Left ventricle myocardium superior (tissue), 1 donor: ENCODE measurements at regions not wholly inside any gene's neighbourhood (a gene's known extent, or its start where the extent isn't known, plus 50 kb on each side); places are given as distances from the start of the nearest gene placed in this dataset.
"Not testable (repeated sequence)": the region's sequence is repeated elsewhere in the genome, so short reads cannot be mapped to it uniquely, and the experiment has no call there.

Source experiments
- ATAC-seq: fragments of 200-7000 bp; cut with Tn5 transposase; one replicate; pipeline ENCODE4 v1.9.1; 2020; ENCODE audit warnings: mild to moderate bottlenecking, moderate library complexity
- DNase-seq: peaks from one replicate; pipeline ENCODE4 v3.0.0-alpha.2; 2020
- intact Hi-C: fragments of 100-400 bp; cut with micrococcal nuclease; formaldehyde crosslinking; loops from one replicate; pipeline ENCODE4 v1.11.0; 2022
- donor health status: DM: no; HTN: yes; CAD: no; lungs with severe emphysema.

DNA sequence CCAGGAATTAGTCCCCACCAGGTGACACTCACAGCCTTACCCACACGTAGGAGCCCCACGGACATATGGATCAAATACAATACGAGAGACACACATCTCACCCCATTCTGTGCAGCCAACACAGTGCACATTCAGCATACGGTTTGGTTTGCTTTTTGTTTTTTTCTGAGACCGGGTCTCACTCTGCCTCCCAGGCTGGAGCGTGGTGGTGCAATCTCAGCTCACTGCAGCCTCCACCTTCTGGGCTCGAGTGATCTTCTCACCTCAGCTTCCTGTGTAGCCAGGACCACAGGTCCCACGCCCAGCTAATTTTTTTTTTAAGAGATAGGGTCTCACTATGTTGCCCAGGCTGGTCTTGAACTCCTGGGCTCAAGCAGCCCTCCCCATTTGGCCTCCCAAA lies 102.8 kb downstream of the POTEB start:
- intact Hi-C loops, ATAC-seq, DNase-seq: not testable (repeated sequence)

DNA sequence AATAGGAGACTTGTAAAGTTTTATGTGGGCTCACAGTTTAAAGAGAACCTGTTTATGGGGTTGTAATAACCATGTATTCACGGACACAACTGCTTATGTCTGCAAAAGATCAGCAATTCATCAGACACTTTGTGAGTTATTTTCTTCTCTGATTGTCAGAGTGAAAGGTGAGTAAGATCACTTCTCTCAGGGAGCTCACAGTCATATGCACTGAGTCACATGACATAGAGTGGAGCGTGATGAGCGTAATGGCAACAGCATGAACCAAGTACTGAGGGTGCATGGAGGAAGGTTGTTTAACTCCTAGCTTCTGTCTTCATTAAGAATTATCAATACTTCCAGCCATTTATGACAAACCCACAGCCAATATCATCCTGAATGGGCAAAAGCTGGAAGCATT lies 111.0 kb downstream of the POTEB start:
- intact Hi-C loops, ATAC-seq, DNase-seq: not testable (repeated sequence)

DNA sequence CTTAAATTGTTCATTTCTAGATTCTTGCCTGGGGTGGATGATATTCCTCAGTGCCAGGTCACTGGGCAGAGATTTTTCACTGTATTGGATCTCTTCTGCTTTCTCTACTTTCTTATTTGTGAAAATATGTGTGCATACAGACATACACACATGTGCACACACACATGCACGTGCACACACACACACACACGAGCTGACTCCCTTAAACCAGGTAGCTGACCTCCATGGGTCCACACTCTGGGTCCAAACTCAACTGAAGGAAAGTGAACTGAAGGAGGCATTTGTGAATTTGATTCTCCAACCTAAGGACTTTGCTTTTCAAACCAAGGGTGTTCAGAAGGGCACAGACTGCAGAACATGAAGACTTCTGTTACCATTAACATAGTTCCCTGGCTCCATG lies 113.8 kb downstream of the POTEB start:
- DNase-seq, ATAC-seq, intact Hi-C loops: not testable (repeated sequence)

DNA sequence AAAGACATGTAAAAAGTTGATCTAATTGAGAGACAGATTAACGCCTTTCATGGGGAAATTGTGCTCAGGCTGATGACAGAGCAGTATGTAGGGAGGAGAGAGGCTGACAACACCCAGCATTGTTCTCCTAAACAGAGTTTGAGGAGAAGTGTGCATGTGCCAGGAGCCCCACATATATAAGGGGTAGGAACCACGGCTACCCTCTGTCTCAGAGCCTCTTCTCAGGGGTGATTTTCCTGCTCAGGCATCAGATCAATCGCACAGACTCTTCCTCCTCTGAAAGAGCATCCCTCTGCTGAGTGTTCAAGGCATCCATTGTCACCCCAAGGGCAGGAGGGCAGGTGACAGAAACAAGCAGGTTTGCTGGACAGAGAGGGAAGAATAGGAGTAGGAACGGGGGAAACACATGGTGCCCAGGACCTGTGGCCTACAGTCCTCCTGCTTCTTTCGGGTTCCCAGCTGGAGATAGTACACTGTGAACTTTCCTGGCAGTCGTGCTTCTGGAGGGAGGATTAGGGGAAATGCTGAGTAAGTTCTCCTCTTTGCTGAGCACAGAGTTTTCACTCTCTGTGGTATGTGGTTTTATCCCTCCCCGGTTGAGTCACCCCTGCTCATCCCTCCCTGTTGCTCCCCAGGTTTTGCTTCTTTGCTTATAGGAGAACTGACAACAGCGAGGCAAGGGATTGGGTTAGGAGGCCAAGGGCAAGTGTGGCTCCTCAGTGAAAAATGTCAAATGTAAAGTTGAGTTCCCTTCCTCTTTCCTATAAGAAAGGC lies 117.1 kb downstream of the POTEB start:
- DNase-seq, intact Hi-C loops: not testable (repeated sequence)
- peak; percentile 40 for ATAC-seq

DNA sequence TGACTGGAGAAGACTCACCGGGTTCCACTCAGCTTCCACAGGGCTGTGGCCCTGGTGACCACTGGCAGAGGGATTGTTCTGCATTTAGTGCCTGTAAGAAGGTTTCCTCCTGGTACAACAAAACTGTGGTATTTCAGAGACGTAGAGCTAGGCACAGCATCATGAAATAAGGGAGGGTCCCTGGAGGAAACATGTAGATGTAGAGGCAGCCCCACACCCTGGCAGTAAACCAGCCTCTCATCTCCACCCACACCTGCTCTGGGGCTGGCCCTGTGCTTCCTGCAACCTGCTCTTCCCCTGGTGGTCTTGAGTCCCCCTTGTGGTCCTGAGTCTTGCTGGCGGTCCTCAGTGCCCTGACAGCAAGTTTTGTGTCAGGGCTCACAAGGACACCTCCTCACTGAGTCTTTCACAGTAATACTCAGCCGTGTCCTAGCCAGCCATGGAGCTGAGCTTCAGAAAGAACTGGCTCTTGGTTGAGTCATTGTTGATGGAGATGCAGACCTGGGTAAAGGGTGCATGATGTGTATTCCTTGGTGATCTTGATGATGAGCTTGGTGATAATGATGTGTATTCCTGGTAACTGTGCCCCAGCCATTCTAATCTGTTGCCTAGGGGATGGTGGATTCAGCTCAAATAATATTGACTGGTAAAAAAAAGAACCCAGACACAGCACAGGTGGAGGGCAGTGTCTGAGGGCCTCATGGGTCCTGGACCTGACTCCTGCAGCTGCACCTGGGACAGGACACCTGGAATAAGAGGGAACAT lies 118.0 kb downstream of the POTEB start:
- DNase-seq, ATAC-seq, intact Hi-C loops: not testable (repeated sequence)

DNA sequence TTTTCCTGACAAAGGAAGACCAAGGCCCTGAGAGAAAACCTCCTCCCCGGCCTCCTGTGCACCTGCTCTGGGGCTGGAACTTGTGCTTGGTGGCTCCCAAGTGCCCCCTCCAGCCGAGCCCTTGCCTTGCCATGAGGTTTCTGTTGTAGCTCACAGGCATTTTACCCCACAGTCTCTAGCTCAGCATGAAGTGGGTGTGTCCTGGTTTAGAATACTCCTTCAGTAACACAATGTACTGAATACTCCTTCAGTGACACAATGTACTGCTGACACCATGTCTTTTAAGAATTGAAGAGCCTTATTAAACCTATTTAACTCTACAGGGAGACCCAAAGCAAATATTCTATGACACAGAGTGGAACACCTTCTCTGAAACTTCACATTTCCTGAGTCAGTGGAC lies 123.7 kb downstream of the POTEB start:
- DNase-seq, intact Hi-C loops, ATAC-seq: not testable (repeated sequence)

DNA sequence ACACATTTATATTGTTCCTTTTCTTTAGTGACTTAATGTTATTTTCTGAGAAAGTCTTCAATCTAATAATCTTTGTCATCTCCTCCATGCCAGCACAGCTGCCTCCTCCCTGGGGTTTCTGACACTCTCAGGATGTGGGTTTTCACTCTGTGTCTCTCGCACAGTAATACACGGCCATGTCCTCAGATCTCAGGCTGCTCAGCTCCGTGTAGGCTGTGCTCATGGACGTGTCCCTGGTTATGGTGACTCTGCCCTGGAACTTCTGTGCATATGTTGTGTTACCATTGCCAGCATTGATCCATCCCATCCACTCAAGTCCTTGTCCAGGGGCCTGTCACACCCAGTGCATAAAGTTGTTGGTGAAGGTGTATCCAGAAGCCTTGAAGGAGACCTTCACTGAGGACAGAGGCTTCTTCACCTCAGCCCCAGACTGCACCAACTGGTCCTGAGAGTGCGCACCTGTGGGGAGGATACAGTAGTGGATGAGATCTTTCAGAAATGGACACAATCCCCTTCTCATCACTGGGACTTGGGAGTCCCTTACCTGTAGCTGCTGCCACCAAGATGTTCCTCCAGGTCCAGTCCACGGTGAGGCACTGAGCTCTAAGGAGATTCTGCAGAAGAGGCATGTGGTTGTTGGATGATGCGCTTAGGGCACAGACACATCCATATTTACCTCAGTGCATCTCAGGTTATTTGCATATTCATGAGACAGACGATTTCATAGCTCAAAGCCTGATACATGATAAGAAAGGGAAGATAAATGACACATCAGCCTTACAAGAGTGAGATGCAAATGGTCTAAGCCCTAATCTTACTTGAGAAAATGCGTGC lies 125.2 kb downstream of the POTEB start:
- intact Hi-C loops, DNase-seq, ATAC-seq: not testable (repeated sequence)

DNA sequence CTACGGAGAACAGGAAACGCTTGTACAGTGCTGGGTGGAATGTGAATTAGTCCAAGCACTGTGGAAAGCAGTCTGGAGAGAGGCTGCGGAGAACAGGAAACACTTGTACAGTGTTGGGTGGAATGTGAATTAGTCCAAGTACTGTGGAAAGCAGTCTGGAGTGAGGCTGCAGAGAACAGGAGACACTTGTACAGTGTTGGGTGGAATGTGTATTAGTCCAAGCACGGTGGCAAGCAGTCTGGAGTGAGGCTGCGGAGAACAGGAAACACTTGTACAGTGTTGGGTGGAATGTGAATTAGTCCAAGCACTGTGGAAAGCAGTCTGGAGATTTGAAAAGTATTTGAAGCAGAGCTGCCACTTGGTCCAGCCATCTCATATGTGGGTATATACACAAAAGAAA lies 128.4 kb downstream of the POTEB start:
- ATAC-seq, intact Hi-C loops, DNase-seq: not testable (repeated sequence)

DNA sequence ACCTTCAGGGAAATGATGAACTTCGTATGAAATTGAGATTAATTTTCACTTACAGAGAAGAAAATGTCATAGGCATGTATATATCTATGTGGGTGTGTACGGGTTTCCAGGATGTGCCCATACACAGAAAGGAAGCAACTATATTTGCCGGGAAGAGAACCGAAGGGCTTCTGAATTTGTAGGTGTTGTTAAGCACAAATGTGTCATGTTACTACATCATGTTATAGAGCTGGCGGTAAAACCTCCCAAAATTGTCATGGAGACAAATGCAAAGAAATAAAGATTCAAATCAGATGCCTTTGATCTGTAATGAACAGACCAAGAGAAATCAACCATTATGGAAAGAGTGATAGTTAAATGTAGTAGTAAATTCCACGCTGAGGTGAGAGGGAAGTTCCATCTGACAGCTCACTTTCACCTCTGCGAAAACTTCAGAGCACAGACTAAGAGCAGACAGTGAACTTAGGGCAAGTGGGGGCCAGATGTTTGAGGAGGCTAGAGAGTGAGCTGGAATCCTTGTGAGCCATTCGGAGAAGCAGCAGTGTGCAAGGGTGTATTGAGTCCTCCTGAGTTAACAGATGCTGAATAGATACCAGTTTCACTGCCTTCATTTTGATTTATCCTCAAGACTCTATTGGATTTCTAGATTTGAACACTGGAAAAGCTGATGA lies 133.2 kb downstream of the POTEB start:
- DNase-seq, ATAC-seq, intact Hi-C loops: not testable (repeated sequence)

DNA sequence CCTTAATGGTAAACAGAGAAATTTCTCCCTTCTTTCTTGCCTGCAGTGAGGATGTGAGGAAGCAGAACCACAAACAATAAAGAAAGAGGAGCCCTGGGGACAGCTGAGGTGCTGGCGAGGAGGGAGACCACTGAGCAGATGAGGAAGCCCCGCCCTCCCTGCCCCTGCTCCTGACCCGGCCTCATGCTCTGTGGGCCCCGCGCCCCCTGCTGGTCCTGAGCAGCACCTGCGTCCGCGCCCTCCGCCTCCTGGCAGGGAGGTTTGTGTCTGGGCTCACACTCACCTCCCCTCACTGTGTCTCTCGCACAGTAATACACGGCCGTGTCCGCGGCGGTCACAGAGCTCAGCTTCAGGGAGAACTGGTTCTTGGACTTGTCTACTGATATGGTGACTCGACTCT lies 135.5 kb downstream of the POTEB start:
- intact Hi-C loops, ATAC-seq, DNase-seq: not testable (repeated sequence)

DNA sequence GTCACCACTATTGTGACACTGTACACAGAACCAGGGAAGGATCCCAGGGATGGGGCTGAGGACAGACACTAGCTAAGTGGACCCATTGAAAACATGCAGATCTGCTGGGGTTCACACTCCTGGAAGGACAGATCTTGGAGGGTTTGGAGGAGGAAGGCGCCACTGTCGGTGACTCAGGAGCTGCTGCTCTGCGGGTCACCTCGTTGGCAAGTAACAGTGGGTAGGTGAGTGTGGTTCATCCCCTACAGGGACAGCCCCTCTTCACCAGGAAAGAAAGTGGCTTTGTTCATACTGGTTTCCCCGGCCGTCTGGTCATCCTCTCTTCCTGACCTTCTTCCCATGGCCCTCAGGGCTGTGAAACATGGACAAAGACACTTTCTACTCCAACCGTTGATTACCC lies 139.5 kb downstream of the POTEB start:
- ATAC-seq, DNase-seq, intact Hi-C loops: not testable (repeated sequence)

DNA sequence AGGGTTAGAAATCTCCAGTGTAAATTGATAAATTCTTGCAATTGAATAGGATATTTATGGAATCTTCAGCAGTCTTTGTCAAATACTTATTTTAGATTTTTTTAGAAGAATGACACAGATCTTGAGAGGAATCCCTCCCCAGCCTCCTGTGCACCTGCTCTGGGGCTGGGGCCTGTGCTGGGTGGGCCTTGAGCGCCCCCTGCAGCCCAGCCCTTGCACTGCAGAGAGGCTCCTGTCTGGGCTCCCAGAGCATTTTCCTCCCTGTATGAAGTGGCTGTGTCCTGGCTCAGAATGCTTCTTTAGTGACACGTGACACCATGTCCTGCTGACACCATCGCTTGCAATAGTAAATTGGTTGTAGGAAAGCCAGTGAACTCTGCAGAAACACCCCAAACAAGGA lies 141.1 kb downstream of the POTEB start:
- DNase-seq, intact Hi-C loops, ATAC-seq: not testable (repeated sequence)

DNA sequence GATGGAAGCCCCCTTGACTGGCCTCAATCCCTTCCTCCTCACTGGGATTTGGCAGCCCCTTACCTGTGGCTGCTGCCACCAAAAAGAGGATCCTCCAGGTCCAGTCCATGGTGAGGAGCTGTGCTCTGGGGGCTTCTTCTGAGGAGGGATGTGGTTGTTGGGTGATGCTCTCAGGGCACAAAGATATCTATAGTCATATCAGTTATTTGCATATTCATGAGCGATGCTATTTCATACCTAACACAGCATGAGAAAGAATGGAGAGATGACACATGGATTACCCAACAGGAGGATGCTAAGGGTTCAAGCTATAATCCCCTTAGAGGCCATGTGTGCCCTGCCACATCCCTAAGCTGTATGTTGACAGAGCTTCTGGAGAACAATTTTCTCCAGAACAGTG lies 141.7 kb downstream of the POTEB start:
- intact Hi-C loops, ATAC-seq, DNase-seq: not testable (repeated sequence)

DNA sequence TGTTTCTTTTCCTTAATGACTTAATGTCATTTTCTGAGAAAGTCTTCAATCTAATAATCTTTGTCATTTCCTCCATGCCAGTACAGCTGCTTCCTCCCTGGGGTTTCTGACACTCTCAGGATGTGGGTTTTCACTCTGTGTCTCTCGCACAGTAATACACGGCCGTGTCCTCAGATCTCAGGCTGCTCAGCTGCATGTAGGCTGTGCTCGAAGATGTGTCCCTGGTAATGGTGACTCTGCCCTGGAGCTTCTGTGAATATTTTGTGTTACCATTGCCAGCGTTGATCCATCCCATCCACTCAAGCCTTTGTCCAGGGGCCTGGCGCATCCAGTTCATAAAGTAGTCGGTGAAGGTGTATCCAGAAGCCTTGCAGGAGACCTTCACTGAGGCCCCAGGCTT lies 142.2 kb downstream of the POTEB start:
- ATAC-seq, intact Hi-C loops: not testable (repeated sequence)

DNA sequence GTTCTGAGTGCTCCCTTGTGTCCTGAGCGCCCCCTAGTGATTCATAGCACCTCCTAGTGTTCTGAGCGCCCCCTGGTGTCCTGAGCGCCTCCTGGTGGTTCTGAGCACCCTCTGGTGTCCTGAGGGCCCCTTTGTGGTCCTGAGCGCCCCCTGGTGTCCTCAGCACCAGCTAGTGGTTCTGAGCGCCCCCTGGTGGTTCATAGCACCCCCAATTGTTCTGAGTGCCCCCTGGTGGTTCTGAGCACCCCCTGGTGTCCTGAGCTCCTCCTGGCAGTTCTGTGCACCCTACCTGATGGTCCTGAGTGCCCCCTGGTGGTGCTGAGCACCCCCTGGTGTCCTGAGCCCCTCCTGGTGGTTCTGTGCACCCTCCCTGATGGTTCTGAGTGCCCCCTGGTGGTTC lies 146.0 kb downstream of the POTEB start:
- ATAC-seq, intact Hi-C loops, DNase-seq: not testable (repeated sequence)

More for the DNA sequence above, 142.2 kb downstream of the POTEB start:
- not testable (repeated sequence) for DNase-seq

DNA sequence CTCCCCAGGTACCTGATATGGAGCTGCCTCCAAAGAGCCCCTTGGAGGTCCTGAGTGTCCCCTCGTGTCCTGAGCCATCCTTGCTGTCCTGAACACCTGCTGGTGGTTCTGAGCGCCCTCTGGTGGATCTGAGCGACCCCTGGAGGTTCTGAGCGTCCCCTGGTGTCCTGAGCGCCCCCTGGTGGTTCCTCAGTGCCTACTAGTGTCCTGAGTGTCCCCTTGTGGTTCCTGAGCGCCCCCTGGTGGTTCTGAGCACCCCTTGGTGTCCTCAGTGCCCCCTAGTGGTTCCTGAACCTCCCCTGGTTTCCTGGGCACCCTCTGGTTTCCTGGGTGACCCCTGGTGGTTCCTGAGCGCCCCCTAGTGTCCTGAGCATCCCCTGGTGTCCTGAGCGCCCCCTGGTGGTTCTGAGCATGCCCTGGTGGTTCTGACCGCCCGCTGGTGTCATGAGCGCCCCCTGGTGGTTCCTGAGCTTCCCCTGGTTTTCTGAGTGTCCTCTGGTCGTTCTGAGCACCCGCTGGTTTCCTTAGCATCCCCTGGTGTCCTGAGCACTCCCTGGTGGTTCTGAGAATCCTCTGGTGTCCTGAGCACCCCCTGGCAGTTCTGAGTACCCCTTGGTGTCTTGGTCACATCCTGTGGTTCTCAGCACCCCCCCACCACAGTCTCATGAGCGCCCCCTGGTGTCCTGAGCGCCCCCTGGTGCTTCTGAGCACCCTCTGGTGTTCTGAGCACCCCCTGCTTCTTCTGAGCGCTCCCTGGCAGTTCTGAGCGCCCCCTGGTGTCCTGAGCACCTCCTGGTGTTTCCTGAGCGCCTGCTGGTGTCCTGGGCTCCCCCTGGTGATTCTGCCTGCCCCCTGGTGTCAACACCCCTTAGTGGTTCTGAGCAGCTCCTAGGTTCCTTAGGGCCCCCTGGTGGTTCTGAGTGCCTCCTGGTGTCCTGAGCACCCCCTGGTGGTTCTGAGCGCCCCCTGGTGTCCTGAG lies 146.8 kb downstream of the POTEB start:
- DNase-seq, intact Hi-C loops: not testable (repeated sequence)
- peak; percentile 61 for ATAC-seq

DNA sequence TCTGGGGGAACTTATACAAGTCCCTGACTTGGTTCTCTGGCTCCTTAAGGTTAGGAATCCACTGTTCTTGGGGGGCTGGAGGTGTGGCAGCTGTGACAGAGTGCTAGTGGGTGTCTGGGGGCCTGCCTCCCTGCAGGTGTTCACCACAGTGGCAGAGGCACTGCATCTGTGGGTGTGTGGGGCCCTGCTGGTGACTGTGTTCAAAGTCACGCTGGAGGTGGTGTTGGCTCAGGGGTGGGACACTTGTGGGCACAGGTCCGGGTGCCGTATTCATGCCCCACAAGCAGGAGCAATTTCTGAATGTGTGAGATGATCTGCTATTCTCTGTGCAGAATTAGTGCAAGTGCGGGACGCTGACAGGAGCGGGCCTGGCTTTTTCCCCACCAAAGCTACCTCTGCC lies 152.5 kb downstream of the POTEB start:
- intact Hi-C loops, DNase-seq, ATAC-seq: not testable (repeated sequence)
